ENCODE measurements at regions not wholly inside any gene's neighbourhood (a gene's known extent, or its start where the extent isn't known, plus 50 kb on each side); places are given as distances from the start of the nearest gene placed in this dataset.

DNA sequence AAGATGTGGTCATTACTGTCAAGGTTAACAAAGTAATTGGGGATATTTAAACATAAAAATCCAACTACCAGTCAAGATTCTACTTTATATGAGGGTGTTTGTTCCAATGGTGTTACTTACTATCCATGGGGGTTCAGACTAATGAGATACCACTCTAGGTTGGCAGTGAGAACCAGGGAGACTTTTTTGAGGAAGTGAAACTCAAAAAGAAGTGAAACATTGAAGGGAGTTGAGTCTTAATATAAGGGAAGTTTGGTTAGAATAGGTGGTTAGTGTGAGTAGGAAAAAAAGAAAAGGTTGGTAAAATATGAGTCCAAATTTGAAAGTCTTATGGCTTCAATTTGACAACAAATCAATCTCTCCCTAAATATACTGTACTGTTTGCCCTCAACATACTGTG, 123.6 kb upstream of the ANK3 start:
- TF ChIP-seq POLR2A (IDR thresholded peaks at IDR 0.05): no peak
- TF ChIP-seq, protein P1, sequence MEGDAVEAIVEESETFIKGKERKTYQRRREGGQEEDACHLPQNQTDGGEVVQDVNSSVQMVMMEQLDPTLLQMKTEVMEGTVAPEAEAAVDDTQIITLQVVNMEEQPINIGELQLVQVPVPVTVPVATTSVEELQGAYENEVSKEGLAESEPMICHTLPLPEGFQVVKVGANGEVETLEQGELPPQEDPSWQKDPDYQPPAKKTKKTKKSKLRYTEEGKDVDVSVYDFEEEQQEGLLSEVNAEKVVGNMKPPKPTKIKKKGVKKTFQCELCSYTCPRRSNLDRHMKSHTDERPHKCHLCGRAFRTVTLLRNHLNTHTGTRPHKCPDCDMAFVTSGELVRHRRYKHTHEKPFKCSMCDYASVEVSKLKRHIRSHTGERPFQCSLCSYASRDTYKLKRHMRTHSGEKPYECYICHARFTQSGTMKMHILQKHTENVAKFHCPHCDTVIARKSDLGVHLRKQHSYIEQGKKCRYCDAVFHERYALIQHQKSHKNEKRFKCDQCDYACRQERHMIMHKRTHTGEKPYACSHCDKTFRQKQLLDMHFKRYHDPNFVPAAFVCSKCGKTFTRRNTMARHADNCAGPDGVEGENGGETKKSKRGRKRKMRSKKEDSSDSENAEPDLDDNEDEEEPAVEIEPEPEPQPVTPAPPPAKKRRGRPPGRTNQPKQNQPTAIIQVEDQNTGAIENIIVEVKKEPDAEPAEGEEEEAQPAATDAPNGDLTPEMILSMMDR (IDR thresholded peaks at IDR 0.05): no peak
